ENCODE measurements at regions not wholly inside any gene's neighbourhood (a gene's known extent, or its start where the extent isn't known, plus 50 kb on each side); places are given as distances from the start of the nearest gene placed in this dataset.

- DNase-seq (ENCODE audit: low read depth, low spot score) = no peak
- in situ Hi-C loops (cut with HindIII; ENCODE audit: low sequenced_read_pairs) = no loop called here
- H3K4me3 ChIP-seq (ENCODE audit: low read depth, low read length) = no peak overlapping the region
- no peak for TF ChIP-seq CTCF (IDR thresholded peaks at IDR 0.05; ENCODE audit: low read depth, low read length)
Measured at GRCh38 chrX:128883650-128884049, 639.6 kb downstream of the SMARCA1 start.

GRCh38 chrX:128870361-128870760 is 652.9 kb downstream of the SMARCA1 start:
- in situ Hi-C loops (cut with HindIII; ENCODE audit: low sequenced_read_pairs) = no loop called here
- no peak for TF ChIP-seq CTCF (IDR thresholded peaks at IDR 0.05; ENCODE audit: low read depth, low read length)
- no peak for DNase-seq (ENCODE audit: low read depth, low spot score)
- no peak overlapping the region for H3K4me3 ChIP-seq (ENCODE audit: low read depth, low read length)

GRCh38 chrX:128862557-128862956 is 660.7 kb downstream of the SMARCA1 start:
- H3K4me3 ChIP-seq (ENCODE audit: low read depth, low read length) = no peak overlapping the region
- in situ Hi-C loops (cut with HindIII; ENCODE audit: low sequenced_read_pairs) = no loop called here
- no peak for TF ChIP-seq CTCF (IDR thresholded peaks at IDR 0.05; ENCODE audit: low read depth, low read length)
- no peak for DNase-seq (ENCODE audit: low read depth, low spot score)

GRCh38 chrX:128848374-128848773 is 674.9 kb downstream of the SMARCA1 start:
- H3K4me3 ChIP-seq (ENCODE audit: low read depth, low read length) = no peak overlapping the region
- in situ Hi-C loops (cut with HindIII; ENCODE audit: low sequenced_read_pairs) = no loop called here
- no peak for DNase-seq (ENCODE audit: low read depth, low spot score)
- TF ChIP-seq CTCF (IDR thresholded peaks at IDR 0.05; ENCODE audit: low read depth, low read length) = no peak

- no peak for DNase-seq (ENCODE audit: low read depth, low spot score)
- no peak overlapping the region for H3K4me3 ChIP-seq (ENCODE audit: low read depth, low read length)
- TF ChIP-seq CTCF (IDR thresholded peaks at IDR 0.05; ENCODE audit: low read depth, low read length) = no peak
- in situ Hi-C loops (cut with HindIII; ENCODE audit: low sequenced_read_pairs) = no loop called here
Measured at GRCh38 chrX:128846385-128846784, 676.9 kb downstream of the SMARCA1 start.

GRCh38 chrX:128818690-128819089 is 704.6 kb downstream of the SMARCA1 start:
- TF ChIP-seq CTCF (IDR thresholded peaks at IDR 0.05; ENCODE audit: low read depth, low read length) = no peak
- in situ Hi-C loops (cut with HindIII; ENCODE audit: low sequenced_read_pairs) = no loop called here
- DNase-seq (ENCODE audit: low read depth, low spot score) = no peak
- H3K4me3 ChIP-seq (ENCODE audit: low read depth, low read length) = no peak overlapping the region

GRCh38 chrX:128816919-128817318 is 706.4 kb downstream of the SMARCA1 start:
- in situ Hi-C loops (cut with HindIII; ENCODE audit: low sequenced_read_pairs) = no loop called here
- no peak overlapping the region for H3K4me3 ChIP-seq (ENCODE audit: low read depth, low read length)
- DNase-seq (ENCODE audit: low read depth, low spot score) = no peak
- TF ChIP-seq CTCF (IDR thresholded peaks at IDR 0.05; ENCODE audit: low read depth, low read length) = peak; percentile 11
